Parathyroid adenoma (tissue), 2 donors: ENCODE measurements at regions not wholly inside any gene's neighbourhood (a gene's known extent, or its start where the extent isn't known, plus 50 kb on each side); places are given as distances from the start of the nearest gene placed in this dataset.

Experiments used
- H2AFZ ChIP-seq: fragments of 300-600 bp; sonication (generic); one replicate; pipeline ENCODE4 v1.7.0; 2017; ENCODE audit warnings: antibody characterized with exemption, mild to moderate bottlenecking
- H3K27ac ChIP-seq: fragments of 300-600 bp; sonication (generic); one replicate; pipeline ENCODE4 v1.7.0; 2017
- H3K27me3 ChIP-seq: fragments of 300-600 bp; sonication (generic); one replicate; pipeline ENCODE4 v1.7.0; 2017; ENCODE audit warnings: low read length; ENCODE audit not compliant: control insufficient read depth, insufficient read depth
- H3K36me3 ChIP-seq: fragments of 300-600 bp; sonication (generic); one replicate; pipeline ENCODE4 v1.7.0; 2017; ENCODE audit warnings: low read length; ENCODE audit not compliant: control insufficient read depth, insufficient read depth
- H3K4me1 ChIP-seq: fragments of 300-600 bp; sonication (generic); one replicate; pipeline ENCODE4 v1.7.0; 2017; ENCODE audit warnings: control low read depth
- H3K4me2 ChIP-seq: fragments of 300-600 bp; sonication (generic); one replicate; pipeline ENCODE4 v1.7.0; 2017; ENCODE audit warnings: low read length
- H3K4me3 ChIP-seq: fragments of 300-600 bp; sonication (generic); one replicate; pipeline ENCODE4 v1.7.0; 2017; ENCODE audit warnings: low read depth, low read length
- H3K79me2 ChIP-seq: fragments of 300-600 bp; sonication (generic); one replicate; pipeline ENCODE4 v1.7.0; 2017; ENCODE audit warnings: control low read depth
- H3K9ac ChIP-seq: fragments of 300-600 bp; sonication (generic); one replicate; pipeline ENCODE4 v1.7.0; 2017; ENCODE audit warnings: mild to moderate bottlenecking
- H3K9me3 ChIP-seq: fragments of 300-600 bp; sonication (generic); one replicate; pipeline ENCODE4 v1.7.0; 2017; ENCODE audit warnings: low read length; ENCODE audit not compliant: control insufficient read depth
- TF ChIP-seq, protein P1 (sequence below): fragments of 300-600 bp; sonication (generic); IDR thresholded peaks from one replicate; pipeline ENCODE4 v1.7.0; 2017; ENCODE audit warnings: antibody characterized with exemption, mild to moderate bottlenecking
- donor health status: primary hyperparathyroidism.

DNA sequence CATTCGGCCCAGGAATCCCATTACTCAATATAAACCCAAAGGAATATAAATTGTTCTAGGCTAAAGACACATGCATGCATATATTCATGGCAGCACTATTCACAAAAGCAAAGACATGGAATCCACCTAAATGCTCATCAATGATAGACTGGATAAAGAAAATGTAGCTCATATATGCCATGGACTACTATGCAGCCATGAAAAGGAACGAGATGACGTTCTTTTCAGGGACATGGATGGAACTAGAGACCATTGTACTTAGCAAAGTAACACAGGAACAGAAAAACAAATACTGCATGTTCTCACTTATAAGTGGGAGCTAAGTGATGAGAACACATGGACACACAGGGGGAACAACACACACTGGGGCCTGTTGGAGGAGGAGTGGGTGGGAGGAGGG lies 769.5 kb downstream of the TBC1D32 start:
- H3K27me3 ChIP-seq, result no peaks in the 10 kb centered on the region
- H3K9me3 ChIP-seq, result no peaks in the 10 kb centered on the region
- H3K4me3 ChIP-seq, result no peak overlapping the region
- TF ChIP-seq, protein P1, sequence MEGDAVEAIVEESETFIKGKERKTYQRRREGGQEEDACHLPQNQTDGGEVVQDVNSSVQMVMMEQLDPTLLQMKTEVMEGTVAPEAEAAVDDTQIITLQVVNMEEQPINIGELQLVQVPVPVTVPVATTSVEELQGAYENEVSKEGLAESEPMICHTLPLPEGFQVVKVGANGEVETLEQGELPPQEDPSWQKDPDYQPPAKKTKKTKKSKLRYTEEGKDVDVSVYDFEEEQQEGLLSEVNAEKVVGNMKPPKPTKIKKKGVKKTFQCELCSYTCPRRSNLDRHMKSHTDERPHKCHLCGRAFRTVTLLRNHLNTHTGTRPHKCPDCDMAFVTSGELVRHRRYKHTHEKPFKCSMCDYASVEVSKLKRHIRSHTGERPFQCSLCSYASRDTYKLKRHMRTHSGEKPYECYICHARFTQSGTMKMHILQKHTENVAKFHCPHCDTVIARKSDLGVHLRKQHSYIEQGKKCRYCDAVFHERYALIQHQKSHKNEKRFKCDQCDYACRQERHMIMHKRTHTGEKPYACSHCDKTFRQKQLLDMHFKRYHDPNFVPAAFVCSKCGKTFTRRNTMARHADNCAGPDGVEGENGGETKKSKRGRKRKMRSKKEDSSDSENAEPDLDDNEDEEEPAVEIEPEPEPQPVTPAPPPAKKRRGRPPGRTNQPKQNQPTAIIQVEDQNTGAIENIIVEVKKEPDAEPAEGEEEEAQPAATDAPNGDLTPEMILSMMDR, result no peak
- H3K4me2 ChIP-seq, result no peak overlapping the region
- H3K9ac ChIP-seq, result no peak overlapping the region
- H2AFZ ChIP-seq, result no peak overlapping the region
- no peaks in the 10 kb centered on the region for H3K79me2 ChIP-seq
- no peaks in the 10 kb centered on the region for H3K4me1 ChIP-seq
- H3K36me3 ChIP-seq, result no peaks in the 10 kb centered on the region
- no peak overlapping the region for H3K27ac ChIP-seq

DNA sequence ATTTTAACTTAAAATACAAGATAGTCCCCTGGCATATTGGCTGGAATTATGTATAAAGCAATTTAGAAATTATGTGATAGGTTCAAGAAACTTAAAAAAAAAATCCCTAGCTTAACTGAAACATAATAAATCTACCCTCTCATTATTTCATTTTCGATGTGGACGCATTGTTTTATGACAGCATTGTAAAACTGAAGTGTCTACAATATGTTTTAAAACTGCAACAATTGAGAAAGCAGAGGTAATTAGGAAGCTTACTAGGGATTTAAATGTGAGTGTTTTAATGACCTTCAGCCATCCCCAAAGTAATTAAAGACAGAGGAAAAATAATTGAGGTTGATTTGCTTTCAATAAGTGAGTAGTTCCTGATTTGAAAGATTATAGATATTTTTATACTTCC lies 776.0 kb downstream of the TBC1D32 start:
- H3K27ac ChIP-seq, result no peak overlapping the region
- H3K9ac ChIP-seq, result no peak overlapping the region
- no peaks in the 10 kb centered on the region for H3K27me3 ChIP-seq
- H3K36me3 ChIP-seq, result no peaks in the 10 kb centered on the region
- no peak overlapping the region for H3K4me3 ChIP-seq
- H3K4me1 ChIP-seq, result no peaks in the 10 kb centered on the region
- no peaks in the 10 kb centered on the region for H3K79me2 ChIP-seq
- H3K9me3 ChIP-seq, result no peaks in the 10 kb centered on the region
- TF ChIP-seq, protein P1, result no peak
- H2AFZ ChIP-seq, result no peak overlapping the region
- no peak overlapping the region for H3K4me2 ChIP-seq

DNA sequence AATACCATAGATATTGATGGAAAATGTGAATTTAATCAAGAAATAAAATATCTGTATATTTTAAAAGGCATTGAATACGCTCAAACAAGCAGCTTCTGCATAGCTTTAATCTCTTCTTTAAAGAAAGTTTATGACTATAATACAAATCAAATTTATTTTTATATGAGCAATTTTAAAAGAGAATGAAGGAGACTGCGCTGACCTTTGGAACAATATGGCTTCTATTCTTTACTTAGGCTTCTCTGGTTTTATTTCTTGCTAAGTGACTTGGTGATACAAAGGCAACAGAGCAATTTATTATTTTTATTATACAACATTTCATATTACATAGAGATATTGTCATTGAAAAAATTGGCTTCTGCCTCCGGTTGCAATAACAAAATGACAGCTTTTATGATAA lies 776.7 kb downstream of the TBC1D32 start:
- no peaks in the 10 kb centered on the region for H3K9me3 ChIP-seq
- H3K9ac ChIP-seq, result no peak overlapping the region
- H3K36me3 ChIP-seq, result no peaks in the 10 kb centered on the region
- no peaks in the 10 kb centered on the region for H3K27me3 ChIP-seq
- no peaks in the 10 kb centered on the region for H3K79me2 ChIP-seq
- TF ChIP-seq, protein P1, result no peak
- no peaks in the 10 kb centered on the region for H3K4me1 ChIP-seq
- no peak overlapping the region for H3K27ac ChIP-seq
- no peak overlapping the region for H3K4me3 ChIP-seq
- H3K4me2 ChIP-seq, result no peak overlapping the region
- H2AFZ ChIP-seq, result no peak overlapping the region

DNA sequence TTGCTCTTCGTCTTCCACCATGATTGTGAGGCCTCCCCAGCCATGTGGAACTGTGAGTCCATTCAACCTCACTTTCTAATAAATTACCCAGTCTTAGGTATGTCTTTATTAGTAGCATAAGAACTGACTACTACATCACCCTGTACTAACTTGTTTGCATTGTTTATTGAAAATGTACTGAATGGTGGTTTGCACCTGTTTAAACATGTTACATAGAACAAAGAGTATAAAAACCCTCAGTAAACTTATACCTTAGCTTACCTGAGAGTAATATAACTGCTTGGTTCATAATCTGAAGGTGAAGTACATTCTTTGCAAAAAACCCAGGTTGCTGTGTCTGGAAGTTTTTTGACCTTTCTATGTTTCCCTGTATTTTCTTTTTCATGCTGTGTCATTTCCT lies 777.8 kb downstream of the TBC1D32 start:
- Histone ChIP-seq H3K27me3 (no peaks in the 10 kb centered on the region), H3K9ac (no peak overlapping the region), H3K4me2 (no peak overlapping the region), H3K27ac (no peak overlapping the region), H3K4me3 (no peak overlapping the region), H3K9me3 (no peaks in the 10 kb centered on the region), H2AFZ (no peak overlapping the region), H3K36me3 (no peaks in the 10 kb centered on the region), H3K4me1 (no peaks in the 10 kb centered on the region), H3K79me2 (no peaks in the 10 kb centered on the region)
- TF ChIP-seq, protein P1, result no peak

DNA sequence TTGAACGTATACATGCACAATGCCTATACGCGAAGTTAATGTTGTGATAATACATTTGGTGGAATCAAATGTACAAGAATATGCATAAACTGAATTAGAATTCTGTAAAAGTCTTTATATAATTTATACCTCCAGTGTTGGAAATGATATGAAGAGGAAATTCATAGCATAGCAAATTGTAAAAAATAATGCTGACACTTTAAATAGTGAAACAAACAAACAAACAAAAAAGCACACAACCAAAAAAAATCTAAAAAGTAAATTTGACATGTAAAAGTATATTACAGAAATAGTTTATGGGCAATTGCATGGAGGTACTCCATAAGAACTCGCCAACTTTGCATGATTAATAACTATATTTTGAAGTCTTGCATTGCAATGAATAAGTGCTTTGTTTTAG lies 780.9 kb downstream of the TBC1D32 start:
- H3K9ac ChIP-seq, result no peak overlapping the region
- no peaks in the 10 kb centered on the region for H3K36me3 ChIP-seq
- no peak overlapping the region for H3K27ac ChIP-seq
- H3K4me2 ChIP-seq, result no peak overlapping the region
- no peaks in the 10 kb centered on the region for H3K27me3 ChIP-seq
- no peaks in the 10 kb centered on the region for H3K9me3 ChIP-seq
- TF ChIP-seq, protein P1, result no peak
- no peak overlapping the region for H2AFZ ChIP-seq
- H3K4me1 ChIP-seq, result no peaks in the 10 kb centered on the region
- no peak overlapping the region for H3K4me3 ChIP-seq
- no peaks in the 10 kb centered on the region for H3K79me2 ChIP-seq
